Esophagus muscularis mucosa (tissue), 4 donors: ENCODE measurements at regions not wholly inside any gene's neighbourhood (a gene's known extent, or its start where the extent isn't known, plus 50 kb on each side); places are given as distances from the start of the nearest gene placed in this dataset.
A peak's percentile ranks its signal among the peaks of the same experiment; 100 is the strongest.

Source experiments
- DNase-seq: peaks from one replicate; pipeline ENCODE4 v3.0.0-alpha.2; 2017; ENCODE audit errors: extremely low spot score
- H3K27ac ChIP-seq, 4 donors: fragments of 200-600 bp; sonication (generic); replicated peaks in 1 of 4; 1 replicate in 3 of 4; 2 replicates in 1 of 4; pipeline ENCODE4 v1.5.1; 2016 to 2019; ENCODE audit warnings: mild to moderate bottlenecking in 1 of 4
- H3K27me3 ChIP-seq, 4 donors: fragments of 200-600 bp; sonication (generic); one replicate each; pipeline versions ENCODE4 v1.5.1 to v1.6.0; 2016 to 2019
- H3K36me3 ChIP-seq, 4 donors: fragments of 200-600 bp; sonication (generic); one replicate each; pipeline ENCODE4 v1.5.1; 2016 to 2019
- H3K4me1 ChIP-seq, 4 donors: fragments of 200-600 bp; sonication (generic); one replicate each; pipeline ENCODE4 v1.5.1; 2016 to 2019
- H3K4me3 ChIP-seq, 4 donors: fragments of 200-600 bp; sonication (generic); 1 replicate in 2 of 4; 2 replicates in 2 of 4; pipeline ENCODE4 v1.5.1; 2016 to 2019; ENCODE audit warnings: mild to moderate bottlenecking in 4 of 4, moderate library complexity in 1 of 4
- H3K9me3 ChIP-seq, 4 donors: fragments of 200-600 bp; sonication (generic); 1 replicate in 3 of 4; 2 replicates in 1 of 4; pipeline ENCODE4 v1.5.1; 2016 to 2019
- EP300 ChIP-seq: sonication (generic); formaldehyde crosslinking; IDR thresholded peaks from one replicate; pipeline ENCODE4 v1.6.1; 2017; ENCODE audit warnings: antibody characterized with exemption
- POLR2A ChIP-seq: fragments of 450-650 bp; IDR thresholded peaks from one replicate; pipeline ENCODE4 v1.6.1; 2017; ENCODE audit warnings: antibody characterized with exemption, moderate library complexity, mild to moderate bottlenecking, low read depth
- POLR2AphosphoS5 ChIP-seq, 2 donors: sonication (generic); formaldehyde crosslinking; IDR thresholded peaks; one replicate each; pipeline ENCODE4 v1.6.1; 2017; ENCODE audit warnings: antibody characterized with exemption in 2 of 2
- WGBS: methylation state at CpG from one replicate; pipeline ENCODE4 v1.1.5; 2018; 5-methylcytosine and 5-hydroxymethylcytosine counted together
- intact Hi-C: fragments of 100-400 bp; cut with DNase I; formaldehyde crosslinking; loops from one replicate; pipeline ENCODE4 v1.15.1; 2023
- TF ChIP-seq, protein P1 (sequence below), 3 experiments: fragments of 200-600 bp in 2 of 3; fragments of 450-650 bp in 1 of 3; sonication (generic) in 2 of 3; IDR thresholded peaks; one replicate each; pipeline ENCODE4 v1.5.1; 2017 to 2019; ENCODE audit warnings: antibody characterized with exemption in 3 of 3, mild to moderate bottlenecking in 2 of 3, moderate library complexity in 1 of 3

DNA sequence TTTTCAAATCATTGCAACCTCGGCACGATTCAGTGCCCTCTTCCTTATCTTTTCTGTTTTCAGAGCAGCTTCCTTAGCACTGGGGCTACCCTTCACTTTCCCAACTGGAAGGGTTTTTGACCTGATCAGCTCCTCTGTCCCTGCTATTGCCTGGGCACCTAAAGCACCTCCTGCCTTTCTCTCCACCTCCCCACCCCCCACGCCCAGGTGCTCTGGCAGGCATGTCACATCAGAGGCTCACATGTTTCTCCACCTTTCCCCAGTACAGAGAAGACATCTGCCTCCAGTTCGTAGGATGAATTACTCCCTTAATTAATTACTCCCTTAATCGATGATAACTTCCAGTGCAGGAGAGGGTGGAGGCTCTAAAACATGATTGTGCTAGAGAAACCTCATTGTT, 88.7 kb upstream of the LCLAT1 start:
- no peaks in the 10 kb centered on the region for H3K36me3 ChIP-seq
- no peaks in the 10 kb centered on the region for H3K27me3 ChIP-seq
- WGBS = 88% methylated on average over 5 of the region's 5 CpGs
- H3K27ac ChIP-seq = peak overlapping the region; percentile 81 to 88 (median 88)
- H3K9me3 ChIP-seq = no peaks in the 10 kb centered on the region
- no peak overlapping the region for H3K4me3 ChIP-seq
- intact Hi-C loops = no loop called here
- no peak for TF ChIP-seq POLR2AphosphoS5 (IDR thresholded peaks at IDR 0.05)
- TF ChIP-seq, protein P1, sequence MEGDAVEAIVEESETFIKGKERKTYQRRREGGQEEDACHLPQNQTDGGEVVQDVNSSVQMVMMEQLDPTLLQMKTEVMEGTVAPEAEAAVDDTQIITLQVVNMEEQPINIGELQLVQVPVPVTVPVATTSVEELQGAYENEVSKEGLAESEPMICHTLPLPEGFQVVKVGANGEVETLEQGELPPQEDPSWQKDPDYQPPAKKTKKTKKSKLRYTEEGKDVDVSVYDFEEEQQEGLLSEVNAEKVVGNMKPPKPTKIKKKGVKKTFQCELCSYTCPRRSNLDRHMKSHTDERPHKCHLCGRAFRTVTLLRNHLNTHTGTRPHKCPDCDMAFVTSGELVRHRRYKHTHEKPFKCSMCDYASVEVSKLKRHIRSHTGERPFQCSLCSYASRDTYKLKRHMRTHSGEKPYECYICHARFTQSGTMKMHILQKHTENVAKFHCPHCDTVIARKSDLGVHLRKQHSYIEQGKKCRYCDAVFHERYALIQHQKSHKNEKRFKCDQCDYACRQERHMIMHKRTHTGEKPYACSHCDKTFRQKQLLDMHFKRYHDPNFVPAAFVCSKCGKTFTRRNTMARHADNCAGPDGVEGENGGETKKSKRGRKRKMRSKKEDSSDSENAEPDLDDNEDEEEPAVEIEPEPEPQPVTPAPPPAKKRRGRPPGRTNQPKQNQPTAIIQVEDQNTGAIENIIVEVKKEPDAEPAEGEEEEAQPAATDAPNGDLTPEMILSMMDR (IDR thresholded peaks at IDR 0.05) = no peak
- TF ChIP-seq EP300 = no peak
- no peak for TF ChIP-seq POLR2A
- peaks cover 45 to 53% (median 49%) of the 10 kb centered on the region in 4 donors for H3K4me1 ChIP-seq
- DNase-seq = no peak

DNA sequence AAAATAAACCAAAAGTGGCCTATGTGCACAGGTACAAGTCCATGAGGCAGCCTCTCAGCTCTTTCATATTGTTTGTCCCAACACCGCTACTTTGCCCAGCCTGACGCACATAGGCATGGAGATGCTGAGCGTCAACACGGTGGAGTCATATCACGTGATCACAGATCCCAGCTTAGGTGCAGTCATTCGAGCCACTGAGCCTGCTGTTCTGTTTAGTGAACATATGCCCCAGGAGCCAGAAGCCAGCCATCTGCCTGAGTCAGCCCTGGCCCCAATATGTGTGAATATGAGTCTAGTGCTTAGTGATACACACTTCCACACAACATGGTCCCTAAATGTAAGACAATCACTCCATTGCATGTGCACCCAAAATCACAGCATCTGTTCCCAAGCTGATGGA, 88.2 kb upstream of the LCLAT1 start:
- intact Hi-C loops = no loop called here
- TF ChIP-seq POLR2AphosphoS5 (IDR thresholded peaks at IDR 0.05) (no peak), POLR2A (no peak)
- Histone ChIP-seq H3K9me3 (no peaks in the 10 kb centered on the region), H3K36me3 (no peaks in the 10 kb centered on the region), H3K27me3 (no peaks in the 10 kb centered on the region), H3K27ac (peak overlapping the region; percentile 81 to 88 (median 88)), H3K4me3 (no peak overlapping the region), H3K4me1 (peaks cover 47 to 56% (median 52%) of the 10 kb centered on the region in 4 donors)
- WGBS = 96% methylated on average over 6 of the region's 6 CpGs
- no peak for DNase-seq

DNA sequence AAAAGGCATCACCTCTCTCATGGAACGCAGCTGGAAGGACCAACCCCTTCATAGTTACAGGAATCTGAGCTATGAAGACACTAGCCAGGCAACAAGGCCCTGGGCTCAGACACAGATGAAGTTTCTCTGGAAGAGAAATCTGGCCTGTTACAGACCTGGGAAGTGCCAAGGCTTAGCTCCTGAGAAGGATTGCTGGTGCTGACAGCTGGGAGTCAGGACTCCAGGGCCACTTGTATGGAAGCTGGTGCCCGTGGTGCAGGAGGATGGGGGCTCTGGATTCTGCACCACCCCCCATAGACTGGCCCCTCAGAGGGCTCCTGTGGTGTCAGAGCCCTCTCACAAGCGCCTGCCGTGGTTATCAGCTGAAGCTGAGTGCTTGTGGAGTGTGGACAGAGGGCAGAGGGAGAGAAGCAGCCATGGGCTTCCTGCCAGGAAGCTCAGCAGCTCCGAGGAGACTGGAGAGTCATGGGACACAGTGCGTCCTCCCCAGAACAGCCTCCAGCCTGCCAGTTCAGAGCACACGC, 87.3 kb upstream of the LCLAT1 start:
- Histone ChIP-seq H3K27ac (peak overlapping the region; percentile 81 to 88 (median 88)), H3K4me3 (no peak overlapping the region), H3K9me3 (no peaks in the 10 kb centered on the region), H3K27me3 (no peaks in the 10 kb centered on the region), H3K36me3 (no peaks in the 10 kb centered on the region), H3K4me1 (peaks cover 47 to 58% (median 57%) of the 10 kb centered on the region in 4 donors)
- intact Hi-C loops = loop anchor here (5.0 kb wide), 4 partner anchors 48 to 333 kb away; partner anchors contain the start of gene LBH
- WGBS = 35% methylated on average over 4 of the region's 7 CpGs
- DNase-seq = no peak
- peak; percentile 75 for TF ChIP-seq POLR2AphosphoS5 (IDR thresholded peaks at IDR 0.05)
- TF ChIP-seq, protein P1 (IDR thresholded peaks at IDR 0.05) = no peak
- TF ChIP-seq EP300 = no peak
- TF ChIP-seq POLR2A = no peak

DNA sequence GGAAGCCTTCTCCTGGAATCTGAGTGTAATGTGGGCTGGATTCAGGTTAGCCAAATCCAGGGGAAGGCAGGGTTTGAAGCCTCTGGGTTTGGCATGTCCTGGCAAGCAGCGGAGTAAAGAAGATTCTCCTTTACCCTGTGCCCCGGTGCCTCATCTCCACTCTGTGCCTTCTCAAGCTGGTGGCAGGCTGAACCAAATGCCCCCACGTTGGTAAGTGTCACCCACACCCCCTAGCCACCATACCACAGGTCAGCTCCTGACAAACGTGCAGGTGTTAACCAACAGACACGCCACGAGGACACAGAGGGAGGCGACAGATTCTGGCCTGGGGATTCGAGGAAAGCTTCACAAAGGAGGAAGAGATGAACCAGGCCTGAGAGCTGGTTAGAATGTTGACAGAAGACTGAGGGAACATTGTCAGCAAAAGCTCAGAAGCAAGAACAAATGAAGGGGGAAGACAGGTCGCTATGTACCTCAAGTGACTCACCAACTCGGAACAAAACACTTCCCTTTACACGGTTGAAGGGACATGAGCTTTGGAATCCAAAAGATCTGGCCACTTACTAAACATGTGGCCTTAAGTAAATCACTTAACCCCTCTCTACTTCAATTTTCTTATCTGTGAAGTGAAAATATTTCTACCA, 85.2 kb upstream of the LCLAT1 start:
- TF ChIP-seq EP300 (no peak), POLR2AphosphoS5 (IDR thresholded peaks at IDR 0.05) (peak; percentile 20 to 42), POLR2A (no peak)
- TF ChIP-seq, protein P1 (IDR thresholded peaks at IDR 0.05) = no peak
- 74% methylated on average over 11 of the region's 11 CpGs for WGBS
- intact Hi-C loops = loop anchor here (5.0 kb wide), 4 partner anchors 45 to 330 kb away; partner anchors contain the start of gene LBH

DNA sequence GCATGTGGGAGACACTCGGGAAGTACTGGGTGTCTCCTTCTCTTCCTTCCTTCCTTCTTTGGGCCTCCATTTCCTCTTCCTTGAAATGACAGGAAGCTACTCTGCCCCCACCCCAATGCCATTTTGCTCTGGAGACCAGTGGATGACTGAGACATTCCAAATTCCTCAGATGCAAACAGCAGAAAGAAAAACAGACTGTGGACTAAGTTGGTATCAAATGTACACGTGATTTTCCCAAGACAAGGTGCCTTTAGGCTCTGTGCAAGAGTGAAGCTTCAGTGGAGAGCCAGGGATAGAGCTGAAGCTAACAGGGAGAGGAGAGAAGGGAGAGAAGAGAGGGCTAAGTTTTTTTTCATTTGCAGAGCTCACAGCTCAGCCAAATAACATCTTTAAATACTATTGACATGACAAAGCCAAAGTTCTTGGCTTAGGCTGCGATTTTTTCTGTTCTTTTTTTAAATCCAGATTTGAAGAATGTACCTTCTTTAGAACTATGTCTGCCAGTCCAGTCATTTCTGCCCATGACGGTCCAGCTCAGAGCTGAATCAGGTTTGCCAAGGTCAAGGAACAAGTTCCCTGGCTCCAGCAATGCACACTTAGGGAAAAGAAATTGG, 84.5 kb upstream of the LCLAT1 start:
- no peak for DNase-seq
- WGBS = 28% methylated on average over 4 of the region's 4 CpGs
- TF ChIP-seq POLR2AphosphoS5 (IDR thresholded peaks at IDR 0.05) (peak in 1 of 2 donors; percentile 69), POLR2A (no peak)
- no peaks in the 10 kb centered on the region for H3K9me3 ChIP-seq
- peaks cover 57 to 70% (median 65%) of the 10 kb centered on the region in 4 donors for H3K4me1 ChIP-seq
- intact Hi-C loops = loop anchor here (5.0 kb wide), 4 partner anchors 45 to 330 kb away; partner anchors contain the start of gene LBH
- no peak overlapping the region for H3K4me3 ChIP-seq
- no peaks in the 10 kb centered on the region for H3K27me3 ChIP-seq
- H3K27ac ChIP-seq = peak overlapping the region; percentile 81 to 88 (median 88)
- H3K36me3 ChIP-seq = no peaks in the 10 kb centered on the region

More for the DNA sequence above, 85.2 kb upstream of the LCLAT1 start:
- no peaks in the 10 kb centered on the region for H3K27me3 ChIP-seq
- H3K36me3 ChIP-seq = no peaks in the 10 kb centered on the region
- H3K4me1 ChIP-seq = peaks cover 55 to 66% (median 63%) of the 10 kb centered on the region in 4 donors
- H3K27ac ChIP-seq = peak overlapping the region; percentile 81 to 88 (median 88)
- DNase-seq = no peak
- H3K4me3 ChIP-seq = no peak overlapping the region
- no peaks in the 10 kb centered on the region for H3K9me3 ChIP-seq
